Omental fat pad (tissue), 3 donors: ENCODE measurements at regions not wholly inside any gene's neighbourhood (a gene's known extent, or its start where the extent isn't known, plus 50 kb on each side); places are given as distances from the start of the nearest gene placed in this dataset.

ENCODE experiments used
- ATAC-seq: fragments of 150-250 bp; one replicate; pipeline ENCODE4 v1.9.1; 2016; ENCODE audit warnings: mild to moderate bottlenecking, moderate library complexity; ENCODE audit not compliant: low FRiP score
- DNase-seq: peaks from one replicate; pipeline ENCODE4 v3.0.0-alpha.2; 2019; ENCODE audit warnings: low spot score
- CTCF ChIP-seq, 3 donors: fragments of 450-650 bp; IDR thresholded peaks; one replicate each; pipeline ENCODE4 v1.5.1; 2016 to 2017; ENCODE audit warnings: antibody characterized with exemption in 3 of 3, mild to moderate bottlenecking in 3 of 3, moderate library complexity in 2 of 3

GRCh38 chr2:7515327-7515726, 598.1 kb downstream of the RNF144A start:
- TF ChIP-seq CTCF (IDR thresholded peaks at IDR 0.05): no peak
- ATAC-seq: no peak
- no peak for DNase-seq

DNA sequence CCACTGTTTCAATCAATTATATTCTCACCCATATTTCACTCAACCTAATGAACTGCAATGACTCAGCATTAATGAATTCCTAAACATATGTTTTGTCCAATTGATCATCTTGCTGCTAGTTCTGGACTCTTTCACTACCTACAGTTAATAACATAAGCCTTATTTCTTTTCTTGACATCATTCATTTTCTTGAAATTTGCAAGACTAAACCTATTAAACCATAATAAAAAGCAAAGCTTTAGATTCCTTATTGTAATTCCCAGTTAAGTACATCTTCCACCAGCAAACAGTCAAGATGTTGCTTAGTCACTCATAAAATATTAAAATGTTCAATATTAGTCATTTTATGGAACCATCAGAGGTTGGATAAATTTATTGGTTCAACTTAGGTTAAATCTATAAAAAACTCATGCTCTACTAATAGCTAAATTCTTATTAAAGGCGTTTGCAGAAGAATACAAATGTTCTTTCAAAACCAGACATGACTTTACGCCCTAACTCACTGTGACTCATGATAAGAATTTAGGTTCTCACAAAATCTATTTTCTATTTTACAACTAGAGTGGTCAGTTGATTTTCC, 599.4 kb downstream of the RNF144A start:
- no peak for ATAC-seq
- TF ChIP-seq CTCF (IDR thresholded peaks at IDR 0.05): no peak
- DNase-seq: no peak

DNA sequence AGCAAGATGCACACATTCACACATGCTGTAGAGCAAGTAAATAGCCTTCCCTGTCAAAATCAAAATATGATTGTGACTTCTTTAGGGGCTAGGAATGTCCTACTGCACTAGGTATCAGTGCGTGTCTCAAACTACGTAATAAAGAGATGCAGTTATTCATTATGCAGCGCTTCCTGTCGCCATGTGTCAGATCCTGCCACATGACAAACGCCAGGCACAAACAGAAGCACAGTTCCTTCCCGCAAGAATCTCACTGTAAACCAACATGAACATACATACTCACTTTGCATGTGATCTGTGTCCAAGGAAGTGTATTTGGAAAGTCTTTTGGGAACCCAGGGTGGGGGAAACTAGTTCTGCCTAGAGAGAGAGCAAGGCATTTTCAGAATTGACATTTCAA, 599.9 kb downstream of the RNF144A start:
- DNase-seq (no peak), ATAC-seq (no peak)
- TF ChIP-seq CTCF (IDR thresholded peaks at IDR 0.05): no peak

- TF ChIP-seq CTCF (IDR thresholded peaks at IDR 0.05): no peak
- ATAC-seq (no peak), DNase-seq (no peak)
Measured at GRCh38 chr2:7517851-7518250, 600.6 kb downstream of the RNF144A start.

GRCh38 chr2:7523481-7524120, 606.4 kb downstream of the RNF144A start:
- no peak for DNase-seq
- TF ChIP-seq CTCF (IDR thresholded peaks at IDR 0.05): no peak
- ATAC-seq: no peak

DNA sequence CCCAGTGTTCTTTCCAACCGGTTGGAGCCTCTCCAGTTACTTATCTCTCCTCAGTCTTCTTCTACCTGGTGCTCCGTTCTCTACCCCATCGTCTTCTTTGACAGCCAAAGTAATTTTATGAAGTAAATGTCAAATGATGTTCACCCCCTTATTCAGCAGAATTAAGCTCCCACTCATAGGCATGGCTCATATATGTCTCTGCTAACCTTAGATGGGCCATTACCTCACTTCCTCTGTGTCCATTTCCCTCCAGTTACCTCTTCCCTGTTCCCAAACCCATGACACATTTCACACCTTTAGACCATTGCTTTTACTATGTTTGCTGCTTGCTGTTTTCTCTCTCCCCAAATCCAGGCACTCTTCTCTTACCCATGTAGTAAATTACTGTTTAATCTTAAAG, 607.0 kb downstream of the RNF144A start:
- no peak for ATAC-seq
- no peak for DNase-seq
- no peak for TF ChIP-seq CTCF (IDR thresholded peaks at IDR 0.05)

GRCh38 chr2:7525746-7526145, 608.5 kb downstream of the RNF144A start:
- ATAC-seq (no peak), DNase-seq (no peak)
- TF ChIP-seq CTCF (IDR thresholded peaks at IDR 0.05): no peak
